WI38 (cell line): ENCODE measurements at regions not wholly inside any gene's neighbourhood (a gene's known extent, or its start where the extent isn't known, plus 50 kb on each side); places are given as distances from the start of the nearest gene placed in this dataset.

ENCODE experiments used
- H3K4me3 ChIP-seq: 2 replicates; pipeline ENCODE4 v1.5.1; 2011; ENCODE audit warnings: low read depth, mild to moderate bottlenecking, control low read depth, low read length
- CTCF ChIP-seq: IDR thresholded peaks from 2 replicates; pipeline ENCODE4 v1.5.1; 2012; ENCODE audit warnings: low read depth, mild to moderate bottlenecking, control low read depth, low read length

- TF ChIP-seq CTCF, result no peak
- no peak overlapping the region for H3K4me3 ChIP-seq
Observed at GRCh38 chr3:104547031-104547430, 819.7 kb upstream of the ALCAM start.

GRCh38 chr3:104548401-104548800 lies 818.3 kb upstream of the ALCAM start:
- H3K4me3 ChIP-seq, result no peak overlapping the region
- TF ChIP-seq CTCF, result no peak

- TF ChIP-seq CTCF, result no peak
- H3K4me3 ChIP-seq, result no peak overlapping the region
Observed at GRCh38 chr3:104549099-104549714, 817.5 kb upstream of the ALCAM start.

GRCh38 chr3:104553121-104553520 lies 813.6 kb upstream of the ALCAM start:
- no peak for TF ChIP-seq CTCF

GRCh38 chr3:104554425-104554824 lies 812.3 kb upstream of the ALCAM start:
- no peak for TF ChIP-seq CTCF
- no peak overlapping the region for H3K4me3 ChIP-seq

More at GRCh38 chr3:104553121-104553520, 813.6 kb upstream of the ALCAM start:
- H3K4me3 ChIP-seq, result no peak overlapping the region

GRCh38 chr3:104555728-104556127 lies 811.0 kb upstream of the ALCAM start:
- no peak for TF ChIP-seq CTCF
- H3K4me3 ChIP-seq, result no peak overlapping the region

GRCh38 chr3:104556372-104557078 lies 810.2 kb upstream of the ALCAM start:
- H3K4me3 ChIP-seq, result no peak overlapping the region
- TF ChIP-seq CTCF, result no peak
